NCI-H345 treated with DMSO at 0.1 percent for 48 hours (cell line): ENCODE measurements at regions not wholly inside any gene's neighbourhood (a gene's known extent, or its start where the extent isn't known, plus 50 kb on each side); places are given as distances from the start of the nearest gene placed in this dataset.
"Not testable (repeated sequence)": the region's sequence is repeated elsewhere in the genome, so short reads cannot be mapped to it uniquely, and the experiment has no call there.

Experiments
- DNase-seq: peaks from one replicate; lab custom pipeline; 2025; ENCODE audit not compliant: unreplicated experiment; lab: John Stamatoyannopoulos, UW

GRCh38 chr19:28066161-28066560, 1146.8 kb downstream of the UQCRFS1 start:
- no peak for DNase-seq

GRCh38 chr19:28065026-28065425, 1147.9 kb downstream of the UQCRFS1 start:
- no peak for DNase-seq

GRCh38 chr19:28063702-28064101, 1149.2 kb downstream of the UQCRFS1 start:
- no peak for DNase-seq

GRCh38 chr19:28061111-28061510, 1151.8 kb downstream of the UQCRFS1 start:
- DNase-seq, result no peak

- not testable (repeated sequence) for DNase-seq
Observed at GRCh38 chr19:28057026-28057425, 1155.9 kb downstream of the UQCRFS1 start.

GRCh38 chr19:28051047-28051446, 1161.9 kb downstream of the UQCRFS1 start:
- DNase-seq, result no peak

GRCh38 chr19:28049875-28050274, 1163.1 kb downstream of the UQCRFS1 start:
- no peak for DNase-seq

- no peak for DNase-seq
Observed at GRCh38 chr19:28046932-28047331, 1166.0 kb downstream of the UQCRFS1 start.

- DNase-seq, result no peak
Observed at GRCh38 chr19:28045621-28046020, 1167.3 kb downstream of the UQCRFS1 start.

- no peak for DNase-seq
Observed at GRCh38 chr19:28044477-28044876, 1168.5 kb downstream of the UQCRFS1 start.

- no peak for DNase-seq
Observed at GRCh38 chr19:28042516-28042915, 1170.4 kb downstream of the UQCRFS1 start.

GRCh38 chr19:28039677-28040381, 1173.1 kb downstream of the UQCRFS1 start:
- DNase-seq, result no peak

GRCh38 chr19:28037186-28037585, 1175.8 kb downstream of the UQCRFS1 start:
- no peak for DNase-seq

GRCh38 chr19:28036486-28036885, 1176.5 kb downstream of the UQCRFS1 start:
- no peak for DNase-seq

GRCh38 chr19:28034936-28035335, 1178.0 kb downstream of the UQCRFS1 start:
- DNase-seq, result no peak

GRCh38 chr19:28028881-28029444, 1184.0 kb downstream of the UQCRFS1 start:
- no peak for DNase-seq

- DNase-seq, result no peak
Observed at GRCh38 chr19:28027116-28027515, 1185.8 kb downstream of the UQCRFS1 start.

- no peak for DNase-seq
Observed at GRCh38 chr19:28026636-28027035, 1186.3 kb downstream of the UQCRFS1 start.

GRCh38 chr19:28024920-28025319, 1188.0 kb downstream of the UQCRFS1 start:
- no peak for DNase-seq

- DNase-seq, result no peak
Observed at GRCh38 chr19:28023064-28023463, 1189.9 kb downstream of the UQCRFS1 start.

GRCh38 chr19:28022506-28022905, 1190.4 kb downstream of the UQCRFS1 start:
- DNase-seq, result no peak

- no peak for DNase-seq
Observed at GRCh38 chr19:28021259-28022185, 1191.4 kb downstream of the UQCRFS1 start.
